HG03108 (cell line): ENCODE measurements at regions not wholly inside any gene's neighbourhood (a gene's known extent, or its start where the extent isn't known, plus 50 kb on each side); places are given as distances from the start of the nearest gene placed in this dataset.
"Not testable (repeated sequence)": the region's sequence is repeated elsewhere in the genome, so short reads cannot be mapped to it uniquely, and the experiment has no call there.

Experiments
- ATAC-seq: cut with Tn5 transposase; IDR thresholded peaks from one replicate; pipeline ENCODE4 v1.9.1; 2021; ENCODE audit warnings: moderate library complexity; ENCODE audit not compliant: unreplicated experiment

- no peak for ATAC-seq
These were observed 891.9 kb upstream of the MBL2 start for GRCh38 chr10:53664282-53665019.

- ATAC-seq, result no peak
These were observed 878.2 kb upstream of the MBL2 start for GRCh38 chr10:53650794-53651193.

- ATAC-seq, result not testable (repeated sequence)
These were observed 874.6 kb upstream of the MBL2 start for GRCh38 chr10:53647221-53647620.

DNA sequence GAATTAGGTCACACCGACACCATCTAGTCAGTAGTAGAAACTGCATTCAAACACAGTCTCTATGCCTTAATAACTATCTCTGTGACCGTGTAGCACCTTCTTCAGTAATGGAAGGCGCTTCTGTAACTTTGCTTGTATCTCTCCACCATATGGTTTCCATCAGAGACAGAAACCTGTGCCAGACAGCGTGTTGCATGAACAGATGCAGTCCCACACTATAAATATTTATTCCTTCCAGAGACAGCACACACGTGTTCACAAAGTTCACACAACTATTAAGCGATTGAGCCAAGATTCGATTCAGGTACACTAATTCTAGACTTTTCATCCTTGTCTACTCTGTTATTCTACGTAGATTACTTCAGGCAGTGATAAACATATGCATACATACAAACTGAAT, 873.9 kb upstream of the MBL2 start:
- ATAC-seq, result no peak

- ATAC-seq, result no peak
These were observed 873.4 kb upstream of the MBL2 start for GRCh38 chr10:53645951-53646350.

- ATAC-seq, result no peak
These were observed 865.4 kb upstream of the MBL2 start for GRCh38 chr10:53638006-53638405.

- ATAC-seq, result no peak
These were observed 852.1 kb upstream of the MBL2 start for GRCh38 chr10:53624722-53625121.

DNA sequence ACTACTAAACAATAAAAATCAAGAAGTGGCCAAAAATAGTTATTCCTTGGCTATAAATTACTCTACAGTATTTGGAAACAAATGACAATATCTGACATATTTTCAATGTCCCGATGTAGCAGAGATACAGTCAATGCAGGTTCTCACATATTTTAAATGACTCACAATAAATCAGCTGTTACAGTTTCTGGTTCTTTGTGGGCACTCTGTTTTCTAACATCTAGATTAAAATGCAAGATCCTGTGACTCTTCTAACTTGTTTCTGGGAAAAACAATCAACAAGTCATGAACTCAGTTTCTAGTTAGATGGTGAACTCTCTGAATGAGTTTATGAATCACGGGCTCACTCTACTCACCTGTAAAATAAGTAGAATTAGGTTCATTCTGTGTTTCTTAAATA, 849.6 kb upstream of the MBL2 start:
- no peak for ATAC-seq

- ATAC-seq, result no peak
These were observed 847.1 kb upstream of the MBL2 start for GRCh38 chr10:53619671-53620070.

DNA sequence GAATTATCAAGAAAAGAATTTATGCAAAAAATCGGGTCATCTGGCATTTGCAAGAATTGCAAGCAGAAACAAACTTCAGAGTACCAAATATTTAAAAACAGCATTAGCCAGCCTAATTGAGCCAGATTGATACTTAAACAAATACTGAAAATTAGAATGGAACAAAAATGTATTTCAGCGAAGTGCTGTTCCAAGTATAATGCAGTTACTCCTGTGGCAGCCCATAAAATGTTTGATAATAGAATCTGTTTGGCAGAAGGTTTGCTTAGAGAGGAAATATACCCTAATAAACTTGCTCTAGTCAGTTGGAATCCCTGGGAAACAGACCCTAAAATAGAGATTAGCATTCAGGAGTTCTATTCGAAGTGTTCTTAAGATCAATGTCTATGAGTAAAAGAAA, 835.1 kb upstream of the MBL2 start:
- ATAC-seq, result no peak

DNA sequence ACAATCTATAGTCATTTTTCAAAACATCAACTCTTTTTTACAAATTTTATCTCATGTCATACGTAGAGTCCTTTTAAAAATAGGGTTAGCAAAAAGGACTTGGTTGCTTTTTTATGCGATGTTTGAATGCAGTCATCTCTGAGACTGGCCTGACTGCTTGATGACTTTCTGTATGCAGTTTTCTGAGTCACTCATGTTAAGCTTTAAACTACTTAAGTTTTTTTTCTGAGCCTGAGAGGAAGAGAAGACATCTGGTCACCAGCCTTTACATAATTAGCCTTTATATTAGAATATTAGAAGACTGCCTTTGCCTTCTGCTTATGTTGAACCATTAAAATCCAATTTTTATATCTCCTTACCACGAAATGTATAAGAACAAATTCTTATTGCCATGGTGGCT, 834.4 kb upstream of the MBL2 start:
- ATAC-seq, result no peak

DNA sequence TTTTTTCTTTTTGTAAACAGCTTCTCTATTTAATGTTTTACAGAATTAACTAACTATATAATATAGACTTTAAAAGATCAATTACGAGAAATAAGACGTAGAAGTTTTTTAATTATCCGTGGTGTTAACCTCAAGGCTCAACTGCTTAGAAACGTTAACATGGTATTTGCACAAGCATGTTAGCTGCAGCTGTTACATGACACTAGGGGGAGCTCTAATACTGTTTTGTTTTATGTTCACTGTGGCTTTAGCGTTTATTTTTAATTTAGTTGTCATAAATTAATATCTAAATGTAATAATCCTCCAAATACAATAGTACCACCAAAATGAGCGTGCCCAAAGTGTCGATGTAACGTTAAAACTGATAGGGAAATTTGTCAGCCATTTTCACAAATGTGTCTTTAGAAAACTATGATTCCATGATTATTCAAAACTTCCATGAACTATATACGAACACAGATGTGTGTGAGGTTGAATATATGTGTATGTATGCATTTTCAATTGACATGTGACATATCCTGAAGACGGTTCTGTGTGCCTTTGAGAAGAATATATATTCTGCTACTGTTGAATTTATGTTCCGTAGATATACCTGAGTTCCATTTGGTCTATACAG, 828.8 kb upstream of the MBL2 start:
- no peak for ATAC-seq

DNA sequence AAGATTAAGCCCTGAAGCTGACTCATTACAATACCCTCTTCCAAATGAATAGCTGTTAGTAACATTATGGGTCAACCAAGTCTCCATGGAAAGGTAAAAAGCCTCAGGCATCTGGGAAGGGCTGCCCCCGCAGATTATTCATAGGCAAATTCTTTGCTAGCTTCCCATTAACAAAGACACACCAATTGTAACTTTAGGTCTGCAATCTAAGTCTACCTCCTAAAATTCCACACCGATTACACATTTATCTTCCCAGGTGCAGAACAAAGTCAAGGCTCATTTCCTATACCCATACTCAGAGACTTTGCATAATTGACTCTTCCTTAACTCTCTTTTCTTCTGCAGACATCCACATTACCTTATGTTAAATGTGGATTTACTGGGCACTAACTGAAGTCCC, 826.3 kb upstream of the MBL2 start:
- no peak for ATAC-seq

DNA sequence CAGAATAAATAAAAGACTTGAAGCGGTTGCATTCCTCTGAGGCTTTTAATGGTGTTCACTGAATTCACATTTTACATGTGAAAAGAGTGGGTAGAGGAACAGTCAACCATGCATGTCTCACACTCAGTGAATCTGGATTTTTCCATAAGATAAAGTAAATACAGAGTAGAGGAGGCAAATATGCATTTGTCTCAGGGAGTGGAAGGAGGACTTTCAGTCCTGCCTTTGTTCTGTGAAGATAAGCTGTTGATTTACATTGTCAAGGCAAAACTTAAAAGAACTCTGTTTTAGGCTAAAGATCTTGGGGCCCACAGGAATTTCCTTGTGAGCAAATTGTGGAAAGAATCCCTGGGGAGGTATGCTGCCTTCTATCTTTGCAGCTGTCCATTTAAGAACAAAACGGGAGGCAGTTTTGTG, 825.3 kb upstream of the MBL2 start:
- ATAC-seq, result no peak

DNA sequence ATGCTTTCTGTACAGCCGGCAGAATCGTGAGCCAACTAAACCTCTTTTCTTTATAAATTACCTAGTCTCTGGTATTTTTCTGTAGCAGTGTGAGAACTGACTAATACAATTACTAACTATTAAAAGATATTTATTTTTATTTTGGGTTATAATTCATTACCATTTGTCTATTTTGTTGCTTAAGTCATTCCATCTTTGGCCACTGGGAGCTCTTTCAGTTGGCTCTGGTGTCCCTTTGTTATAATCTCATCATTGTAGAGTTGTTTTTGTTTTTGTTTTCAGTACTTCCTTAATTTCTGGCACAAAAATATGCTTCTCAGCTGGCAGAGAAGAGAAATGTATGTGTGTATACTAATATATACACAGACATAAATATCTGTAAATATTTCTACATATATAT, 807.9 kb upstream of the MBL2 start:
- ATAC-seq, result no peak

GRCh38 chr10:53579773-53580172, 807.2 kb upstream of the MBL2 start:
- ATAC-seq, result no peak

DNA sequence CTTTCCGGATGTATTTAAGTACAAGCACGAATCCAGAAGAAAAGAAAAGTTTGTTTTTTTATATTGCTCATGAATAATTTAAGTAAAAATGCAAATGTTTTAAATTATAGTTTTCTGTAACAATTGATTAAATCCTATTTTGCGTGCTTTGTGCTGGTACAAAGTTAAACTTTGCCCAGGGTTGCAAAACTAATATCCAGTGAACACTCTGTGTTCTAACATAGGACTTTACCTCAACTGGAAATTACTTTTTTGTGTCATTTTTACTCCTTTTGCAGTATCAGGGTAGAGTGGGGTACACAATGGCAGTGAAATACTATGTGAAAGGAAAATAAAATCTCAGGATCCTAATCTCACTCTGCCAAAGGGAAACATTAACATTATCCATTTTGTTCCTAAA, 801.4 kb upstream of the MBL2 start:
- no peak for ATAC-seq

DNA sequence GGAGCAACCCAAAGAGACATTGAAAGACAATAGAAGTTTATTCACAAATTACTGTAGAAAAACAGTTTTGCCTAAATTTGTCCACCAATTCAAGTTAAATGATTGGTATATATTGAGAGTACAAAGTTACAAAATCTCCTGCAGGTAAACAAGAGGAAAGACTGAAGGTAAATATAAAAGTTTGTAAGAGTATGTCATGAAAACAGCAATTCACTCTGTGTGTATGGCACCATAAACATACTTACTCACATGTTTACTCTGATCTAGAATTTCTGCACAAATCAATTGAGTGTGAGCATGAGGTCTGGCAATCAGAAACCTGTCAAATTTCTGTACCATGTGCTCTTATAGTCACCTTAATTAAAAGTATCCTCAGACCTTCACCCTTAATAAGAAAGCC, 800.9 kb upstream of the MBL2 start:
- ATAC-seq, result no peak

- no peak for ATAC-seq
These were observed 800.2 kb upstream of the MBL2 start for GRCh38 chr10:53572799-53573198.

- ATAC-seq, result no peak
These were observed 797.6 kb upstream of the MBL2 start for GRCh38 chr10:53570221-53570620.

DNA sequence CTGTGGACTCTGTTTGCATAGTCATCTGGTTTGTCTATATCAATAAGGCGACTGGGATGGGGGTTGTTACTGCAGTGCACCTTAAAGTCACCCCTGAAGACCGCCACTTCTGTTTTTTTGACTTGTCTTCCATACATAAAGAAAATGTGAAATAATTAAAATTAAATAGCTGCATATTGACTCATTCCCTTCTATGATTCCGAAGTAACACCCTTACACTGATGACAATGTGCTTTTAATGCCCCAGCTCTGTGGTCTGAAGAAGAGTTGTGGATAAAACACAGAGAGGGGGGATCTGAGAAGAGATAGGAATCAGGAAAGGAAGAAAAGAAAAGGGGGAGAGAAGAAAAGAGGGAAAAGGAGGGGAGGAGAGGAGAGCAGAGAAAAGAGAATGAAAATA, 796.9 kb upstream of the MBL2 start:
- no peak for ATAC-seq

DNA sequence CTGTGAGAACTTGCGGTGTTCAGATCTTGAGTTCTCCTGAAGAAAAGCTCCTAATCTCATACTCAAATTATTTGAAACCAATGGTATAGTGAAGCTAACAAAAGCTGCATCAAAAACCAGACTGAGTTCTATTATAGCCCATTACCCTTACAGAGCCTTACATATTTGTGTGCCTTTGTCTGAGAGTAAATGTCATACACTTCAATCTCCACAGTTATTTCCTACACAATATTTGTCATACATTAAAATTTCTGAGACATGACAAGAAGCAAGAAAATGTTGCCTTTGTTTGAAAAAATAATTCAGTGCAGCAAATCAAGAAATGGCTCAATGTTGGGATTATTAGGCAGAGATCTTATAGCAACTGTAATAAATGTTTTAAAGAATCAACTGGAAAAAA, 776.1 kb upstream of the MBL2 start:
- ATAC-seq, result no peak

GRCh38 chr10:53547364-53547763, 774.8 kb upstream of the MBL2 start:
- ATAC-seq, result no peak
